22Rv1 (cell line): ENCODE measurements at regions not wholly inside any gene's neighbourhood (a gene's known extent, or its start where the extent isn't known, plus 50 kb on each side); places are given as distances from the start of the nearest gene placed in this dataset.

ENCODE experiments used
- H3K27ac ChIP-seq: fragments of 450-650 bp; 2 replicates; pipeline ENCODE4 v1.5.1; 2017
- ZFX ChIP-seq: fragments of 450-650 bp; IDR thresholded peaks from 2 replicates; pipeline ENCODE4 v1.6.1; 2017; ENCODE audit warnings: antibody characterized with exemption, borderline replicate concordance
- TF ChIP-seq, protein P1 (sequence below): fragments of 450-650 bp; IDR thresholded peaks from 2 replicates; pipeline ENCODE4 v1.5.1; 2017; ENCODE audit warnings: mild to moderate bottlenecking

GRCh38 chr2:187748958-187749357 lies 194.7 kb upstream of the TFPI start:
- TF ChIP-seq, protein P1, sequence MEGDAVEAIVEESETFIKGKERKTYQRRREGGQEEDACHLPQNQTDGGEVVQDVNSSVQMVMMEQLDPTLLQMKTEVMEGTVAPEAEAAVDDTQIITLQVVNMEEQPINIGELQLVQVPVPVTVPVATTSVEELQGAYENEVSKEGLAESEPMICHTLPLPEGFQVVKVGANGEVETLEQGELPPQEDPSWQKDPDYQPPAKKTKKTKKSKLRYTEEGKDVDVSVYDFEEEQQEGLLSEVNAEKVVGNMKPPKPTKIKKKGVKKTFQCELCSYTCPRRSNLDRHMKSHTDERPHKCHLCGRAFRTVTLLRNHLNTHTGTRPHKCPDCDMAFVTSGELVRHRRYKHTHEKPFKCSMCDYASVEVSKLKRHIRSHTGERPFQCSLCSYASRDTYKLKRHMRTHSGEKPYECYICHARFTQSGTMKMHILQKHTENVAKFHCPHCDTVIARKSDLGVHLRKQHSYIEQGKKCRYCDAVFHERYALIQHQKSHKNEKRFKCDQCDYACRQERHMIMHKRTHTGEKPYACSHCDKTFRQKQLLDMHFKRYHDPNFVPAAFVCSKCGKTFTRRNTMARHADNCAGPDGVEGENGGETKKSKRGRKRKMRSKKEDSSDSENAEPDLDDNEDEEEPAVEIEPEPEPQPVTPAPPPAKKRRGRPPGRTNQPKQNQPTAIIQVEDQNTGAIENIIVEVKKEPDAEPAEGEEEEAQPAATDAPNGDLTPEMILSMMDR: no peak
- TF ChIP-seq ZFX: no peak
- no peak overlapping the region for H3K27ac ChIP-seq

- no peak for TF ChIP-seq ZFX
- TF ChIP-seq, protein P1: no peak
- no peak overlapping the region for H3K27ac ChIP-seq
Measured at GRCh38 chr2:187749804-187750431, 195.7 kb upstream of the TFPI start.

- no peak overlapping the region for H3K27ac ChIP-seq
- no peak for TF ChIP-seq ZFX
- TF ChIP-seq, protein P1: no peak
Measured at GRCh38 chr2:187768995-187769394, 214.8 kb upstream of the TFPI start.

GRCh38 chr2:187769437-187769836 lies 215.2 kb upstream of the TFPI start:
- TF ChIP-seq ZFX: no peak
- TF ChIP-seq, protein P1: no peak
- no peak overlapping the region for H3K27ac ChIP-seq

DNA sequence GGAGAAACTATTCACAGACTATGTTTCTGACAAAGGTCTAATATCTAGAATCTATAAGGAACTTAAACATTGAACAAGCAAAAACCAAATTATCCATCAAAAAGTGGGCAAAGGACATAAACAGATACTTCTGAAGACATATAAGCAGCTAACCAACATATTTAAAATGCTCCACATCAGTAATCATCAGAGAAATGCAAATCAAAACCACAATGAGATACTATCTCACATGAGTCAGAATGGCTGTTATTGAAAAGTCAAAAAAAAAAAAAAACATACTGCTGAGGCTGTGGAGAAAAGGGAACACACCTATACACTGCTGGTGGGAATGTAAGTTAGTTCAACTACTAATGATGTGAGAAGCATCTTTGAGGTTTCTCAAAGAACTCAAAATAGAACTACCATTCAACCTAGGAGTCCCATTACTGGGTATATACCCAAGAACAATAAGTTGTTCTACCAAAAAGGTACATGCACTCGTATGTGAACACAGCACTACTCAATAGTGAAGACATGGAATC lies 220.4 kb upstream of the TFPI start:
- H3K27ac ChIP-seq: no peak overlapping the region
- no peak for TF ChIP-seq ZFX
- TF ChIP-seq, protein P1: no peak

- no peak for TF ChIP-seq ZFX
- TF ChIP-seq, protein P1: no peak
- H3K27ac ChIP-seq: no peak overlapping the region
Measured at GRCh38 chr2:187775196-187775595, 221.0 kb upstream of the TFPI start.

GRCh38 chr2:187775651-187776050 lies 221.4 kb upstream of the TFPI start:
- TF ChIP-seq, protein P1: no peak
- TF ChIP-seq ZFX: no peak
- no peak overlapping the region for H3K27ac ChIP-seq
